ENCODE measurements at regions not wholly inside any gene's neighbourhood (a gene's known extent, or its start where the extent isn't known, plus 50 kb on each side); places are given as distances from the start of the nearest gene placed in this dataset.

- no peak overlapping the region for H3K4me3 ChIP-seq
- H3K27me3 ChIP-seq: no peaks in the 10 kb centered on the region
- TF ChIP-seq, protein P1, sequence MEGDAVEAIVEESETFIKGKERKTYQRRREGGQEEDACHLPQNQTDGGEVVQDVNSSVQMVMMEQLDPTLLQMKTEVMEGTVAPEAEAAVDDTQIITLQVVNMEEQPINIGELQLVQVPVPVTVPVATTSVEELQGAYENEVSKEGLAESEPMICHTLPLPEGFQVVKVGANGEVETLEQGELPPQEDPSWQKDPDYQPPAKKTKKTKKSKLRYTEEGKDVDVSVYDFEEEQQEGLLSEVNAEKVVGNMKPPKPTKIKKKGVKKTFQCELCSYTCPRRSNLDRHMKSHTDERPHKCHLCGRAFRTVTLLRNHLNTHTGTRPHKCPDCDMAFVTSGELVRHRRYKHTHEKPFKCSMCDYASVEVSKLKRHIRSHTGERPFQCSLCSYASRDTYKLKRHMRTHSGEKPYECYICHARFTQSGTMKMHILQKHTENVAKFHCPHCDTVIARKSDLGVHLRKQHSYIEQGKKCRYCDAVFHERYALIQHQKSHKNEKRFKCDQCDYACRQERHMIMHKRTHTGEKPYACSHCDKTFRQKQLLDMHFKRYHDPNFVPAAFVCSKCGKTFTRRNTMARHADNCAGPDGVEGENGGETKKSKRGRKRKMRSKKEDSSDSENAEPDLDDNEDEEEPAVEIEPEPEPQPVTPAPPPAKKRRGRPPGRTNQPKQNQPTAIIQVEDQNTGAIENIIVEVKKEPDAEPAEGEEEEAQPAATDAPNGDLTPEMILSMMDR (IDR thresholded peaks at IDR 0.05): no peak
- H3K9me3 ChIP-seq: no peaks in the 10 kb centered on the region
- H3K27ac ChIP-seq: no peak overlapping the region
- no peaks in the 10 kb centered on the region for H3K4me1 ChIP-seq
- DNase-seq (ENCODE audit: low spot score): no peak
- H3K36me3 ChIP-seq: no peaks in the 10 kb centered on the region
These were observed 388.6 kb upstream of the MIR17HG start for GRCh38 chr13:90958866-90959265.

DNA sequence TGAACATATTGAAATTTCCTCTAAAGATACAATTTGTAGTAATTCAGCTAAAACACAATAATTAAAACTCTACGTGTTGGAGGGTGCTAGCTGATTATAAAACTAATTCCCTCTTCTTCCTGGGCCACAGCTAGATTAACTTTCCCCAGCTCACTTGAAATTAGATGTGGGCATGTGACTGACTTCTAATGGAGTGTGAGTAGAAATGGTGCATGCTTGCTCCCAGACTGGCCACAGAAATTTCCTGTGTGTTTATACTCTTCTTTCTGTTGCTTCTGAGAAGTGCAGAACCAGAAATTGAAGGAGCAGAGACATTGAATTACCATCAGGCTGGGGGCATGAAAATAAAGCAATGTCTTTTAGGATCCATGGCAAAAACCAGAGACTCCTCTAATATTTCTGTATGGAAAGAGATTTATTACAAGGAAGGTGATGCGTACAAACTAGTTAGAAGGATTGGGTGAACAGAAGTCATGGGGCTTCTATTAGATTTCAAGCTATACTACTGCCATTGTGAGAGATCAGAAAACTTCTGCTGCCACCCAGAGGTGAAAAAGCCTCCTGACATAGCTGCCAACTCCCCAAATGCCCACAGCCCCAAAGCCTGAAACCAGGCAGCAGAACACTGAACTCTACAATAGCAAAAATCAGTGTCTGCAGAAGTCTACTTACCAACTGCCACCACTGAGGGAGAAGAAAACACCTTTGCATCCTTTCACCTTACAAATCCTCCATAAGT is 379.2 kb upstream of the MIR17HG start:
- TF ChIP-seq, protein P1 (IDR thresholded peaks at IDR 0.05): peak; percentile 22 to 58
- no peaks in the 10 kb centered on the region for H3K9me3 ChIP-seq

GRCh38 chr13:90974249-90974975 is 373.1 kb upstream of the MIR17HG start:
- no peak overlapping the region for H3K27ac ChIP-seq
- no peak for DNase-seq (ENCODE audit: low spot score)
- H3K36me3 ChIP-seq: no peaks in the 10 kb centered on the region
- TF ChIP-seq, protein P1 (IDR thresholded peaks at IDR 0.05): no peak
- H3K4me1 ChIP-seq: no peaks in the 10 kb centered on the region
- H3K4me3 ChIP-seq: no peak overlapping the region
- H3K9me3 ChIP-seq: no peaks in the 10 kb centered on the region
- H3K27me3 ChIP-seq: no peaks in the 10 kb centered on the region

More for the DNA sequence above, 379.2 kb upstream of the MIR17HG start:
- Histone ChIP-seq H3K4me3 (no peak overlapping the region), H3K36me3 (no peaks in the 10 kb centered on the region), H3K27ac (no peak overlapping the region), H3K4me1 (no peaks in the 10 kb centered on the region), H3K27me3 (no peaks in the 10 kb centered on the region)
- no peak for DNase-seq (ENCODE audit: low spot score)

GRCh38 chr13:90979059-90979458 is 368.4 kb upstream of the MIR17HG start:
- no peaks in the 10 kb centered on the region for H3K36me3 ChIP-seq
- DNase-seq (ENCODE audit: low spot score): no peak
- no peaks in the 10 kb centered on the region for H3K27me3 ChIP-seq
- TF ChIP-seq, protein P1 (IDR thresholded peaks at IDR 0.05): no peak
- H3K9me3 ChIP-seq: no peaks in the 10 kb centered on the region
- no peak overlapping the region for H3K4me3 ChIP-seq
- no peak overlapping the region for H3K27ac ChIP-seq
- no peaks in the 10 kb centered on the region for H3K4me1 ChIP-seq

GRCh38 chr13:90984756-90985155 is 362.7 kb upstream of the MIR17HG start:
- TF ChIP-seq, protein P1 (IDR thresholded peaks at IDR 0.05): no peak
- H3K36me3 ChIP-seq: no peaks in the 10 kb centered on the region
- no peaks in the 10 kb centered on the region for H3K27me3 ChIP-seq
- H3K4me3 ChIP-seq: no peak overlapping the region
- H3K27ac ChIP-seq: no peak overlapping the region
- H3K4me1 ChIP-seq: no peaks in the 10 kb centered on the region
- H3K9me3 ChIP-seq: no peaks in the 10 kb centered on the region
- DNase-seq (ENCODE audit: low spot score): no peak

All from right atrium auricular region (tissue), 2 donors.